HG02885 (cell line): ENCODE measurements at regions not wholly inside any gene's neighbourhood (a gene's known extent, or its start where the extent isn't known, plus 50 kb on each side); places are given as distances from the start of the nearest gene placed in this dataset.

ENCODE experiments used
- ATAC-seq: cut with Tn5 transposase; IDR thresholded peaks from one replicate; pipeline ENCODE4 v1.9.1; 2021; ENCODE audit warnings: mild to moderate bottlenecking; ENCODE audit not compliant: unreplicated experiment, poor library complexity

DNA sequence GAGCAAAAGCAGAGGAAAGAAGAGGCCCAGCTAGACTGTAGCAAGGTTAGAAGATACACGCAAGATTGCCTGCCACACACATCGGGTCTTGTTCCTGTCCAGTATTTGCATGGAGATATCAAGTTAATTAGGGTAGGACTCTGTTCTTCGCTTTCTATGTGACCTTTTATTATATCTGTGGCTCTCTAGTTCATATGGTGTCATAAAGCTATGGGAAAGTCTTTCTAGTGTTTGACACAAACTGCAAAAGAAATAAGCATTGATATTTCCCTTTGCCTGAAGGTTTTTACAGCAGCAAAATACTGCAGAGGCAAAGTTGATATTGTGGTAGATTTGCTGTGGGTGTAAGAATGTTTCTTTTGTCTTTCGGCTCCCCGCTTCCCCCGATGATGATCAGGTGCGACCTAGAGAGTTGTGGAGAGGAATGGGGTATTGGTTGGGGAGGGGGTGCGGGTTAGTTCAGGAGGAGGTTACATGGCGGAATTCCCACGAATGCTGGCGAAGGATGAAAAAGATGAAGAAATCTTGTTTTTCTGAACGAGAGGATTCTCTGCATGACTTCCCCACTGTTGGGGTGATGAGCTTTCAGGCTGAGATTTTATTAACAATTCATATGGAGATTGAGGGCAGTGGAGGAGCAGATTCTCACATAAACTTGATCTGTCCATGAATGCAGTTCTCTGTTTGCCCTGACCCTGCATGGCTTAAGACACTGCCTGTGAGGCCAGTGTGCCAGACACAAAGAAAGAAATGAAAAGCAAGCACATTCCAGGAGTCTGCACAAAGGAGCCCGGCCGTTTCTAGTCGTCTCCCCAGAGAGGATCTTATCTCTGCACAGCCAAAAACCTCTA lies 550.2 kb downstream of the USP25 start:
- ATAC-seq = no peak

- no peak for ATAC-seq
Measured at GRCh38 chr21:16280686-16281091, 550.9 kb downstream of the USP25 start.

- no peak for ATAC-seq
Measured at GRCh38 chr21:16283516-16283915, 553.7 kb downstream of the USP25 start.

- no peak for ATAC-seq
Measured at GRCh38 chr21:16285605-16286126, 555.9 kb downstream of the USP25 start.

DNA sequence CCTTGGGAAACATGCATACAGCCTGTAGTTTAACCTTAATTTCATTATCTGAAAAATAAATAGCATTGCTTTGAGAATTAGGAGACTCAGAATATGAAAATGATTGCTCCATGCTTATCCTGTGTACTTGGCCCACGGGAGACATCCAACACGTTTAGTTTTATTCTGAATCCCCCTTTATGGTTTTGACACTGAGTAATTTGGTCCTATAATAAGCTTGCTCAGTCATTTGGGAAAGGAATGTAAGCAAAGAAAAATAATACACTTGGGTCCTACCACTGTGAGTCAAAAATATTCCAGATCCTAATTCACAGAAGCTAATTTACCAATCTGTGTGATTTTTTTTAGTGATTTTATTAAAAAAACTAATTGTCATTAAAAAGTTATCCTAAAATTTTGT lies 557.3 kb downstream of the USP25 start:
- no peak for ATAC-seq

DNA sequence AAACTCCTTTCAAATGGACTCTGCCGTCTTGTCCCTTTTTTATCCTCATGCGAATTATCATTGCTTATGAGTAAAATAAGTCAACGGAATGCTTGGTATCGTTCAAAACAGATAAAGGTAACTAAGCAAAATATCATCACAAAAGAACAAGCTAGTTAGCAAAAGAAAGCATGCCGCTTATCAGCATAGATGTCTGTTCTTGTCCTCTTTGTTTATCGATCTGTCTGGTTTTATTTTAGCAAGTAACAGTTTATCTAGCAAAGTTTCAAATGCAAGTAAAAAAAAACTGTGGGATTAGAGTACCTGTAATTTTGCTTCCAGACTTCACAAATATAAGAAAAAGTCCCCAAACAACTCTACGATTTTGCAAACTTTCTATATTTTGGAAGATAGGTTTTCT lies 561.5 kb downstream of the USP25 start:
- no peak for ATAC-seq

DNA sequence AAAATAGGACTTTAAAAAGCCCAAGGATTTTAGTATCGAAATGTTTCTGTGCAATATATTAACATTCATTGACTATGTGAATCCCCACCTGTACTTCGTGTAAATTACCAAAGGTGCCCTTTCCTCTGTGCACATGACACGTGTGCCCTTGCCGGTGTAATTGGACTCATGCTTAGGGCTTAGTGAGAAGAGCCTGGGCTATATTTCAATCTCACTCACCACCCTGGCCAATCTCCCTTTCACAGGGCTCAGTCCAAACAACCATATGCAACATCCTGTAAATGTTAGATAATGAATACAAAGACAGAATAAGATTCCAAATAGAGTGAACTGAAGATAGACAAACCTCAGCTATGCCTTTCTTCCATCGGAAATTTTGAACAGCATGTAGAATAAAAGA lies 564.3 kb downstream of the USP25 start:
- no peak for ATAC-seq

GRCh38 chr21:16302851-16303282 lies 573.1 kb downstream of the USP25 start:
- no peak for ATAC-seq

DNA sequence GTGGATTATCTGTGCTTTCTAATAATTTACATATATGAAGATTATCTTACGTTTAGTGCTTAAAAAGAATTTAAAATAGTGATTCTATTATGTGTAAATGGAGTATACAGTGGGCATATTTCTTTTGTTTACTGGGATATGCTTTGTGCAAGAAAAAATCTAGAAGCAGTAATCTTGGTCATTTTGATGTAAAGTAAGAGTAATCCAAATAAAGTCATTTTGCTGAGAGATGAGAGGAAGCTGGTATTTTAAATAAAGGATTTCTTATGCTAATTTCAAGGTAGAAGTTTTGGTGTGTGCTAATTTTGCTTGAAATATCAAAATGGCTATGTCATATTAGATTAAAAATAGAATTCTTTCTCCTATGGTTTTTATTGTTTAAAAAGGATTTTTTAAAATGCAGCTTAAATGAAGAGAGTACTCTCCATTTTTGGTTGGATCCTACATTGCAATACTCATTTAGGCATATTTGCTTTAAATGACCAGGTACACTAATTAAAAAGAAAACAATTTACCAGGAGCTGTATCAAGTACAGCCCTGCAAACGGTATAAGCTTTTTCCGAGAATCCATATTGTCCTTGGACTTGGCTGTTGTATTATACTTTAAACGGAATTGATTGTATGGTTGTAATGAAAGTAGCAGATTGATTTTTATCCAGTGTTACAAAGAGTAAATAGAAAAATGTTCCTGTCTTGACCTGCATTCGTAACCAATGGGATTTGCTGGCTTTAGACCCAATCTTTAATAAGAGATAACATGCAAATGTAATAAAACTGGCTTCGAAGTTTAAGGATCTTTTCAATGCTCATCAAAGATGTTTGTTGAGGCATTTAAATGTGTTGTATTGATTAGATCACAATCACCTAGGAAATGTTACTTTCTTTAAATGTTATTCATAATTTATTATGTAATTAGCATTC lies 574.7 kb downstream of the USP25 start:
- no peak for ATAC-seq

GRCh38 chr21:16305686-16306085 lies 575.9 kb downstream of the USP25 start:
- no peak for ATAC-seq

DNA sequence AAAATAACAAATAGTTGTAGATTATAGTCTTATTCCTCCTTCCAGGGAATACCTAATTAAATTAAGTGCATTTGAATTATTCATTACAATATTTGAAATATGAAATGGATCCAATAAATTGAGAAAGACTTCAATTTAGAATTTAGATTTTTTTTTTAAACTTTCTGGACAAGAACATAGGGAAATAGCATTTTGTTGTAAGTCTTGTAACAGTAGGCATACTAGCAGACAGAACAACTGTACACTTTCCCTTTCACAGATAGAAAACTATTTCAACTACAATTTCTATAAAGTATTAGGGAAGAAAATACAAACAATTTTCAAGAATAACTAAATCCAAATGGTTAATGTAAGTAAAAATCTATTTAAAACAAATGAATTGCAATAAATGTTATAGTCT lies 577.5 kb downstream of the USP25 start:
- no peak for ATAC-seq

GRCh38 chr21:16308269-16308668 lies 578.5 kb downstream of the USP25 start:
- ATAC-seq = no peak

- ATAC-seq = no peak
Measured at GRCh38 chr21:16309250-16309971, 579.6 kb downstream of the USP25 start.

DNA sequence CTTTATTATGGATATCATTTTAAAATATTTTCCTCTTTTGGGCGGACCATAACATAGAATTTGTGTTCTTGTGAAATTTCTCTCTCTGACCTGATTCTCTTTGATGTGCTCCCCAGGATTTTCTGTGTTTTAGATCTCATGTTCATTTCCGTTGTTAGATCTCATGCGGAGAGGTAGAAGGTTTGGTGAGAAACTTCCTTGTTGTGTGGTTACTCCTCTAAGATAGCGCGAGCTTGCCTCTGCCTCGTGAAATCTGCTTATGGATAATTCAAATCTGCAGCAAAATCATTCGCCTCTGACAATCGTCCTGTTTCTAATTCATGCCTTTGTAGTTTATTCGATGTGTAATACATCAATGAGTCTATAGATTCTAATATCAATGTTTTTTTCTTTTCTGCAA lies 580.4 kb downstream of the USP25 start:
- no peak for ATAC-seq

- no peak for ATAC-seq
Measured at GRCh38 chr21:16311229-16311628, 581.4 kb downstream of the USP25 start.

GRCh38 chr21:16312321-16312720 lies 582.5 kb downstream of the USP25 start:
- no peak for ATAC-seq

DNA sequence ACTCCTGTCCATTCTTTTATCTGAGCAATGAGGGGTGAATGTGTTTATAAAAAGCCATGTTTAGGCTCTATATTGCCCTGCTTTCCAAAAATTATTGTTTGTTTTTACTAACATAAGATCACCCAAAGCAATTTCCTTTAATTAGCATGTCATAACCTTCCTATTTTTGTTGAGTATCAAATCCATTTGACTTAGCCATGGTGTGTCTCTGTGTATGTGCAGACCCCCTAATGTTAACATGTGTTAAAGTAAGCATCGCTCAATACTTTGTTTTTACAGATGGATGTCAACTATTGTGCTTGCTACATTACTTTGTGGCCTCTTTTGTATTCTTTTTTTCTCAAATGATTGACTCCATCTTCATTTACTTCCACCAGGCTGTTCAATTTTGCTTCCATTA lies 585.4 kb downstream of the USP25 start:
- no peak for ATAC-seq

GRCh38 chr21:16318651-16319300 lies 589.0 kb downstream of the USP25 start:
- no peak for ATAC-seq

- ATAC-seq = no peak
Measured at GRCh38 chr21:16320110-16320509, 590.3 kb downstream of the USP25 start.

GRCh38 chr21:16322454-16322853 lies 592.7 kb downstream of the USP25 start:
- ATAC-seq = no peak
